ENCODE measurements at regions not wholly inside any gene's neighbourhood (a gene's known extent, or its start where the extent isn't known, plus 50 kb on each side); places are given as distances from the start of the nearest gene placed in this dataset.

GRCh38 chr10:10701084-10701611 lies 316.5 kb upstream of the CELF2 start:
- H3K36me3 ChIP-seq (ENCODE audit: low read depth) = no peaks in the 10 kb centered on the region
- ATAC-seq = no peak
- intact Hi-C loops (cut with DNase I, micrococcal nuclease) = no loop called here
- TF ChIP-seq CTCF (IDR thresholded peaks at IDR 0.05) = no peak
- no peak overlapping the region for H3K4me3 ChIP-seq
- H3K4me1 ChIP-seq (ENCODE audit: low read depth) = no peaks in the 10 kb centered on the region
- H3K9me3 ChIP-seq = no peaks in the 10 kb centered on the region
- no peak for DNase-seq

GRCh38 chr10:10702211-10702610 lies 315.5 kb upstream of the CELF2 start:
- intact Hi-C loops (cut with DNase I, micrococcal nuclease) = no loop called here
- no peaks in the 10 kb centered on the region for H3K36me3 ChIP-seq (ENCODE audit: low read depth)
- DNase-seq = no peak
- no peak for TF ChIP-seq CTCF (IDR thresholded peaks at IDR 0.05)
- ATAC-seq = no peak
- no peaks in the 10 kb centered on the region for H3K9me3 ChIP-seq
- H3K4me3 ChIP-seq = no peak overlapping the region
- no peaks in the 10 kb centered on the region for H3K4me1 ChIP-seq (ENCODE audit: low read depth)

GRCh38 chr10:10703382-10703781 lies 314.3 kb upstream of the CELF2 start:
- intact Hi-C loops (cut with DNase I, micrococcal nuclease) = no loop called here
- no peaks in the 10 kb centered on the region for H3K4me1 ChIP-seq (ENCODE audit: low read depth)
- DNase-seq (no peak), ATAC-seq (no peak)
- H3K36me3 ChIP-seq (ENCODE audit: low read depth) = no peaks in the 10 kb centered on the region
- no peak for TF ChIP-seq CTCF (IDR thresholded peaks at IDR 0.05)
- H3K9me3 ChIP-seq = no peaks in the 10 kb centered on the region
- no peak overlapping the region for H3K4me3 ChIP-seq

GRCh38 chr10:10712155-10712704 lies 305.4 kb upstream of the CELF2 start:
- no peak overlapping the region for H3K4me3 ChIP-seq
- intact Hi-C loops (cut with DNase I, micrococcal nuclease) = no loop called here
- no peaks in the 10 kb centered on the region for H3K4me1 ChIP-seq (ENCODE audit: low read depth)
- no peaks in the 10 kb centered on the region for H3K9me3 ChIP-seq
- no peaks in the 10 kb centered on the region for H3K36me3 ChIP-seq (ENCODE audit: low read depth)
- no peak for TF ChIP-seq CTCF (IDR thresholded peaks at IDR 0.05)
- ATAC-seq (no peak), DNase-seq (no peak)

- H3K9me3 ChIP-seq = no peaks in the 10 kb centered on the region
- no peaks in the 10 kb centered on the region for H3K4me1 ChIP-seq (ENCODE audit: low read depth)
- intact Hi-C loops (cut with DNase I, micrococcal nuclease) = no loop called here
- no peaks in the 10 kb centered on the region for H3K36me3 ChIP-seq (ENCODE audit: low read depth)
- no peak for DNase-seq
- no peak for ATAC-seq
- no peak overlapping the region for H3K4me3 ChIP-seq
- TF ChIP-seq CTCF (IDR thresholded peaks at IDR 0.05) = no peak
Observed at GRCh38 chr10:10714327-10714726, 303.3 kb upstream of the CELF2 start.

GRCh38 chr10:10716972-10717371 lies 300.7 kb upstream of the CELF2 start:
- H3K4me3 ChIP-seq = no peak overlapping the region
- DNase-seq (no peak), ATAC-seq (peak; percentile 82)
- no peaks in the 10 kb centered on the region for H3K9me3 ChIP-seq
- intact Hi-C loops (cut with DNase I, micrococcal nuclease) = no loop called here
- no peak for TF ChIP-seq CTCF (IDR thresholded peaks at IDR 0.05)
- no peaks in the 10 kb centered on the region for H3K4me1 ChIP-seq (ENCODE audit: low read depth)
- H3K36me3 ChIP-seq (ENCODE audit: low read depth) = no peaks in the 10 kb centered on the region

Data from mucosa of descending colon (tissue), 3 donors.